Lung microvascular endothelial cell (primary cell): ENCODE measurements at regions not wholly inside any gene's neighbourhood (a gene's known extent, or its start where the extent isn't known, plus 50 kb on each side); places are given as distances from the start of the nearest gene placed in this dataset.
"Not testable (repeated sequence)": the region's sequence is repeated elsewhere in the genome, so short reads cannot be mapped to it uniquely, and the experiment has no call there.

Experiments
- DNase-seq, 2 donors: peaks; one replicate each; pipeline versions ENCODE4 v3.0.0 to v3.0.0-alpha.2; 2010; ENCODE audit warnings: low read depth in 2 of 2

DNA sequence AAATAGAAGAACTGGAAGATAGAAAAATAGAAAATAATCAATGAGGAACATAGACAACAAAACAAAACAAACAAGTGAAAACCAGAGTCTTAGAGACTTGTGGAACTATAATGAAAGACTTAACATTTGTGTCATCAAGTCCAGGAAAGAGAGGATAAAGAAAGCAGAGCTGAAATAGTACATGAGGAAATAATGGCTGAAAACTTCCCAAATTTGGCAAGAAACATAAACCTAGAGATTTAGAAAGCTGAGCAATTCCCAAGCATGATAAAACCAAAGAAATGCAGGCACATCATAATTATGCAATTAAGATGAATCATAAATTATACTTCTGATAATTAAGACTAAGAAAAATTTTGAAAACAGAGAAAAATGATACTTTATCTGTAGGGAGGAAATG lies 614.5 kb downstream of the ETS1 start:
- DNase-seq, result no peak

DNA sequence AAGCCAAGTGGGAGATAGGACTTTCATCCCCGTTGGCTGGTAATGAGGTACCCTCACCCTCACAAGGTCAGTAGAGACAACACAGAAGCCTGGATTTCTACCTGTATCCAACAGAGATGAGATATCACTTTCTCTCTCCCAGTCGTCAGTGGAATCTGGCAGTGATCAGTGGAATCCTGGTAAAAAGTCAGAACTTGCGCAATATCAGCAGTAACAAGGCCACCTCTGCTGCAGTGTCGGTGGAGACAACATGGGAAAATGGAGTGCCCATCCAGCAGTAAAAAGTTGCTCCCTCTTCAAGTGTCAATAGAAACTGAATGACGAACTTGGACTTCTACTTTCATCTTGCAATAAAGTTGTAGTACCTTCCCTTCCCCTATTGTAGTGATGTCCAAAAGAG lies 615.9 kb downstream of the ETS1 start:
- no peak for DNase-seq

- no peak for DNase-seq
Observed at GRCh38 chr11:127966821-127967220, 620.5 kb downstream of the ETS1 start.

DNA sequence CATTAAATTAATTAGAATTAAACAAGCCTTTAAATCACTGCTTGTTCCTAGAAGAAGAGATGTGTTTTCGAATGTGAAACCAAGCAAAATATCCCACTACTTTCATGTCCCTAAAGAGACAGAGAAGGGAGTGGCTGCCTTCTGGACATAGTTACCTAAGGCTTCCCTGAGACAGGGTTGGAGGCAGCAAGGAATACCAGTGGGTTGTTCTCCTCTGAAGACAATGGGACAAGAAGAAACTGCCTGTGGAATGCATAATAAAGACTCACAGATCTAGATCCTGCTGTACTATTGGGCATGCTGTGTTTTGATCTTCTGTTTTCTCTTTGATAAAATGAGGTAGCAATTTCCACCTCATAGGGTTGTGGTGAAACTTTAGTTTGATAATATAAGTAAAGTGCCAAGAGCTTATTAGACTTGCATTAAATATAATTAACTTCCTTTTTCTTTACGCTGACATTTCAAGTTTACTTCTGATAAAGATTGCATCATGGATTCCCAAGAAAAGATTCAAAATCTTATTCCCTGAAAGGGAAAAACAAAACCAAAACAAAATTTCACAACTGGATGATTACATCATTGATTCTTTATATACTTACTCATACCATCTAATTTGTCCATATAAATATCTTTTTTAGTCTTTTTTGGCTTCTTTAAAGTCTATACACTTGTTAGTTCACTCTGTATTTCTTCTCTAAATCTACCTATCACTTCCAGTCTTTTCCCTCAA lies 621.3 kb downstream of the ETS1 start:
- DNase-seq, result no peak

DNA sequence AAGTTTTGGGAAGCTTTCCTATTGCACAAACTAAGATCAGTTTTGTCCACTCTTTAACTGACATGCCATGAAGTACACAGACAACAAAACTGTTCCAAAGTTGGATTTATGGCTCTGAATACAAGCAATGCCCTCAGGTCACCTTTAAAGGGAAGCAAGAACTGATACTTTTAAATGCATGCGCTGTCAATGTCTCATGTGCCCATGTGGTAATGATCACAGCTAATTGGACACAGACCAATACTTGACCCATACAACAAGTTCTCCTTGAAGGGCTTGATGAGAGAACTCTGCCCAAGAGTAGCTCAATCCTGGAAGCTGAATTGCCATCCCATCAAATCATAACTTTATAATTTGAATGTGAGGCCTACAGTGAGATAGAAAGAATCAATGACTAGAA lies 624.9 kb downstream of the ETS1 start:
- no peak for DNase-seq

DNA sequence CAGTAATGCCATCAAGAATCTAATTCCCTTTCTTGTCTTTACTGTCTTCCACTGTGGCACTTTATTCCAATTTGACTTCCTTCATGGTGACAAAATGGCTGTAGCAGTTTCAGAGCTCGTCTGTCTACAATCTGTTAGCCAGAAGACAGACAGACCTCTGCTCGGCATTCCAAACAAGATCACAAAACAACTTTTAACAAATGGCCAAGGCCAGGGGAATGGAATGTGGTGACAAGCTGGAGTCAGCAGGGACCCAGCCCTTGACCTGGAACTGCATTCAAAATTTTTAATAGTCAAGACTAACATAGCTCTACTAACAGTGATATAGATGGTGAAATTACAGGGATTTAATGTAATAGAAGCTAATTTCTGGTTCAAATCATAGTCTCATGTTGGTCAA lies 637.2 kb downstream of the ETS1 start:
- DNase-seq, result no peak

DNA sequence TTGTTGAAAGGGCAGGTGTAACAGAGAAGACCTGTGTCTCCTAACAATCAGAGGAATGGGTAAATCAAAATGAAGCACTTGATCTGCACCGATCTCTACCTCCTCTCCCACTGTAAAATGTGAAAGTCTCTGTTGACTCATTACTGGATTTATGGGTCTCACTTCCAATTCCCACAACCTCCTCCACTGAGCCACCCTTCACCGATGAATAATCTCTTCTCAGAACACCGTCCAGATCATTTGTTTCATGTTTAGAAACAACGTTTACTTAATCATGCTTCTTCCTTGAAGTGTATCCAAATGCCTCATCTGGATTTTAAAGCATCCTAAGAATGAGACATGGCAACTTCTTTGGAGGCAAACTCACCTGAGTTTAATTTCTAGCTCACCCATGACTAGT lies 643.6 kb downstream of the ETS1 start:
- no peak for DNase-seq

GRCh38 chr11:127943152-127943551 lies 644.2 kb downstream of the ETS1 start:
- no peak for DNase-seq

GRCh38 chr11:127941554-127941953 lies 645.8 kb downstream of the ETS1 start:
- not testable (repeated sequence) for DNase-seq

- no peak for DNase-seq
Observed at GRCh38 chr11:127939000-127939399, 648.4 kb downstream of the ETS1 start.

DNA sequence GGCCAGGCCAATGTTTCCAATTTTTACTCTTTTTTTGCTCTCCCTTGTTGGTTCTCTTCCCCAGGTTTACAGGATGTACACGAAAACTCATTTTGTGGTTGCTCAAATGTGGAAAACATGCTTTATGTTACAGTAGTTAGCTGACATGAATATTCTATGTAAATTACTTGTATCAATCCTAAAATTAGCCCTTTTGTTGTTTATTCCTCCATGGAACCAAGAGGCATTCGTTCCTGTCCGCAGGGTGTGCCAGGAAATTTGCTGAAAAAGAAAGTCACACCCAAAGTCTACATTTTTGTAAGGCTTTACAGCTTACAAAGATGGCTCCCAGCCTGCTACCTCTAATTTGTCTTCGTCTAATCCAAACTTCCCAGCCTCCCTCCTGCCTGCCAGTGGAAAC lies 652.3 kb downstream of the ETS1 start:
- no peak for DNase-seq

DNA sequence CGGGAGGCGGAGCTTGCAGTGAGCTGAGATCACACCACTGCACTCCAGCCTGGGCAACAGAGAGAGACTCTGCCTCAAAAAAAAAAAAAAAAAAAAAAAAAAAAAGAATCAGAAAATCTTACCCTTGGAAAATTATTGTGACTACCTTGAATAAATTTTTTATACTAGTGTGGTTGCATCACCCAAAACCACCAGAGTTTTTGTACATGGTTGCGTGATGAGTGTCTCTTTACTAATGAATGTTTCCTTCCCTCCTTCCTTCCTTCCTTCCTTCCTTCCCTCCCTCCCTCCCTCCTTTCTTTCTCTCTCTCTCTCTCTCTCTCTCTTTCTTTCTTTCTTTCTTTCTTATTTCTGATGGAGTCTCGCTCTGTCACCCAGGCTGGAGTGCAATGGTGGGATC lies 653.4 kb downstream of the ETS1 start:
- not testable (repeated sequence) for DNase-seq

GRCh38 chr11:127931803-127932202 lies 655.6 kb downstream of the ETS1 start:
- no peak for DNase-seq

DNA sequence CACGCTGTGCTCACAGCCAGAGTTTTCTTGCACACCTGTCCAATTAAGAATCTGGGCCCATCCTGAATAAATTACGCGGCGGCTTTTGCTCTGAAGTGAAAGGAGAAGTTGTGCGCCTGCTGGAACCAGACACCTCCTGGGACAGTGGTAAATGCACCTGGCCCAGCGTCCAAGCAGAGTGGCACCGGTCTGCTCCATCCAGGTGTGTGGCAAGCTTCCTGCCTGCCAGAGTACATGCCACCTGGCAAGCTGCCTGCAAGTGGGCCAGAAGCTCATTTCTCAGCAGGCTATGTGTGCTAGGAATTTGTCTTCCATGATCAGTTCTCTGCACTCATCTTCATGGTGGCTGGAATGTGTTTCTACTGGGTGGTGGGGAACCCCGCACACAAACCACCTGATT lies 660.6 kb downstream of the ETS1 start:
- DNase-seq, result no peak

GRCh38 chr11:127925475-127925874 lies 661.9 kb downstream of the ETS1 start:
- no peak for DNase-seq

DNA sequence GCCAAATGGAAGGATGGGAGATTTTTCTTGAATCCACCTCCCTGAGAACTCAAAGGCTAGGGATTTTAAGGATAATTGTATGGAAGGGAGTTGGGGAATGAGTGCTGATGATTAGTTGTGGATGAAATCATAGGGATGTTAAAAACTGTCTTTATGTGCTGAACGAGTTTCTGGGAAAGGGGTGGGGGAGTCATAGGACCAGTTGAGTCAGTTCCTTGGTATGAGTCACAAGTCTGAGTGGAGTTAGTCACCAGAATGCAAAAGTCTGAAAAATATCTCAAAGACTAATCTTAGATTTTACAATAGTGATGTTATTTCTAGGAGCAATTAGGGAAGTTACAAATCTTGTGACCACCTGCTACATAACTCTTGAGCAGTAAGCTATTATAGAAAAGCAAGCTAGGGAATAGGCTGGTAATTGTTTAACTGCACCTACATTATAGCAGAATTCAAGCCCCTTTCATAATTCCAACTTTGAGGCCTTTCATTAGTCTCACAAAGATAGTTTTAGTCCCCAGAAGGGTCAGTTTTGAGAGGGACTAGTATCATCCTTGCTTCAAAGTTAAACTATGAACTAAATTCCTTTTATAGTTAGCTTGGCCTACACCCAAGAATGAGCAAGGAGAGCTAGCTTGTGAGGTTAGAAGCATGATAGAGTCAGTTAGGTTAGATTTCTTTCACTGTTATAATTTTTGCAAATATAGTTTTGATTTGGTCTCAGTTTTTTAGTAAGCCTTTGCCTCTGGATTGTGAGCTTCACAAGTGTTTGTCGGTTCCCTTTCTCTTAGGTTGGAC lies 668.0 kb downstream of the ETS1 start:
- DNase-seq, result no peak

GRCh38 chr11:127902382-127902781 lies 685.0 kb downstream of the ETS1 start:
- no peak for DNase-seq

- no peak for DNase-seq
Observed at GRCh38 chr11:127898422-127899365, 688.7 kb downstream of the ETS1 start.

- DNase-seq, result no peak
Observed at GRCh38 chr11:127895776-127896175, 691.6 kb downstream of the ETS1 start.

DNA sequence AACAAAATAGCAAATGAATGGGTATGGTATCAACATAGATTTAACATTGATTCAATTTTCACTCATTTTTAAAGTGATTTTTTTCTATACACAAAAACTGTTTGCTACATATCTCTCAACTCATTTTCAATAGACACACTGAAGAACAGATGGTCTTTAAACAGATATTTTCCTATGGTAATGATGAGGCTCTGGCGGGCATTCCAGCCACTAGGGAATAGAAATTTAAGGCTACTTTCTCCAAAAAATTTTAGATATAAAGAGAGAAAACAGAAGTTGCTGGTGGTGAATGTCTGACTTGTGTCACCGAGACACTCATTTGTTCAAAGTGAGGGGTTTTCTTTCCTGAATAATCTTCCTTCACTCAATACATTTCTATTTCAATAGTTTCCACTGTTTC lies 693.0 kb downstream of the ETS1 start:
- DNase-seq, result no peak

GRCh38 chr11:127890030-127890615 lies 697.2 kb downstream of the ETS1 start:
- DNase-seq, result no peak

- DNase-seq, result no peak
Observed at GRCh38 chr11:127888386-127888785, 699.0 kb downstream of the ETS1 start.
